ENCODE measurements at regions not wholly inside any gene's neighbourhood (a gene's known extent, or its start where the extent isn't known, plus 50 kb on each side); places are given as distances from the start of the nearest gene placed in this dataset.

- intact Hi-C loops (cut with micrococcal nuclease): no loop called here
These were observed 421.0 kb downstream of the DYNC2H1 start for GRCh38 chr11:103530257-103530656.

GRCh38 chr11:103532133-103532788 lies 423.0 kb downstream of the DYNC2H1 start:
- no peak for DNase-seq
- no peak for ATAC-seq
- intact Hi-C loops (cut with micrococcal nuclease): no loop called here

More at GRCh38 chr11:103530257-103530656, 421.0 kb downstream of the DYNC2H1 start:
- ATAC-seq: no peak
- no peak for DNase-seq

- DNase-seq: no peak
- no peak for ATAC-seq
- intact Hi-C loops (cut with micrococcal nuclease): no loop called here
These were observed 425.0 kb downstream of the DYNC2H1 start for GRCh38 chr11:103534191-103534590.

GRCh38 chr11:103534959-103535358 lies 425.7 kb downstream of the DYNC2H1 start:
- ATAC-seq (no peak), DNase-seq (no peak)
- intact Hi-C loops (cut with micrococcal nuclease): no loop called here

- intact Hi-C loops (cut with micrococcal nuclease): no loop called here
- DNase-seq: peak; percentile 39
- peak; percentile 84 for ATAC-seq
These were observed 427.1 kb downstream of the DYNC2H1 start for GRCh38 chr11:103536335-103536722.

- intact Hi-C loops (cut with micrococcal nuclease): no loop called here
- DNase-seq: no peak
- no peak for ATAC-seq
These were observed 428.8 kb downstream of the DYNC2H1 start for GRCh38 chr11:103537904-103538502.

GRCh38 chr11:103539166-103539565 lies 429.9 kb downstream of the DYNC2H1 start:
- DNase-seq (no peak), ATAC-seq (no peak)
- intact Hi-C loops (cut with micrococcal nuclease): no loop called here

GRCh38 chr11:103541186-103541795 lies 432.1 kb downstream of the DYNC2H1 start:
- intact Hi-C loops (cut with micrococcal nuclease): no loop called here
- ATAC-seq: no peak
- no peak for DNase-seq

GRCh38 chr11:103542851-103543250 lies 433.6 kb downstream of the DYNC2H1 start:
- DNase-seq: no peak
- no peak for ATAC-seq
- intact Hi-C loops (cut with micrococcal nuclease): no loop called here

- ATAC-seq: no peak
- no peak for DNase-seq
- intact Hi-C loops (cut with micrococcal nuclease): no loop called here
These were observed 434.2 kb downstream of the DYNC2H1 start for GRCh38 chr11:103543456-103543855.

GRCh38 chr11:103544874-103545273 lies 435.6 kb downstream of the DYNC2H1 start:
- ATAC-seq: no peak
- no peak for DNase-seq
- intact Hi-C loops (cut with micrococcal nuclease): no loop called here

- no peak for DNase-seq
- intact Hi-C loops (cut with micrococcal nuclease): no loop called here
- peak; percentile 71 for ATAC-seq
These were observed 436.3 kb downstream of the DYNC2H1 start for GRCh38 chr11:103545551-103545950.

- ATAC-seq (no peak), DNase-seq (no peak)
- intact Hi-C loops (cut with micrococcal nuclease): no loop called here
These were observed 437.0 kb downstream of the DYNC2H1 start for GRCh38 chr11:103546236-103546635.

- ATAC-seq (peak; percentile 78), DNase-seq (no peak)
- intact Hi-C loops (cut with micrococcal nuclease): no loop called here
These were observed 437.8 kb downstream of the DYNC2H1 start for GRCh38 chr11:103547024-103547423.

- no peak for DNase-seq
- no peak for ATAC-seq
- intact Hi-C loops (cut with micrococcal nuclease): no loop called here
These were observed 438.5 kb downstream of the DYNC2H1 start for GRCh38 chr11:103547691-103548090.

- intact Hi-C loops (cut with micrococcal nuclease): no loop called here
These were observed 439.6 kb downstream of the DYNC2H1 start for GRCh38 chr11:103548838-103549237.

GRCh38 chr11:103550811-103551210 lies 441.6 kb downstream of the DYNC2H1 start:
- DNase-seq (no peak), ATAC-seq (no peak)

More at GRCh38 chr11:103548838-103549237, 439.6 kb downstream of the DYNC2H1 start:
- ATAC-seq: no peak
- DNase-seq: no peak

GRCh38 chr11:103552086-103552485 lies 442.9 kb downstream of the DYNC2H1 start:
- no peak for DNase-seq
- intact Hi-C loops (cut with micrococcal nuclease): no loop called here
- peak; percentile 28 for ATAC-seq

More at GRCh38 chr11:103550811-103551210, 441.6 kb downstream of the DYNC2H1 start:
- intact Hi-C loops (cut with micrococcal nuclease): no loop called here

- DNase-seq: no peak
- ATAC-seq: no peak
- intact Hi-C loops (cut with micrococcal nuclease): no loop called here
These were observed 446.9 kb downstream of the DYNC2H1 start for GRCh38 chr11:103556171-103556570.

- no peak for DNase-seq
- ATAC-seq: no peak
- intact Hi-C loops (cut with micrococcal nuclease): no loop called here
These were observed 456.9 kb downstream of the DYNC2H1 start for GRCh38 chr11:103566116-103566515.

GRCh38 chr11:103581760-103582159 lies 454.7 kb upstream of the DDI1 start:
- no peak for ATAC-seq
- intact Hi-C loops (cut with micrococcal nuclease): no loop called here
- no peak for DNase-seq
